OCI-LY1 (cell line): ENCODE measurements at regions not wholly inside any gene's neighbourhood (a gene's known extent, or its start where the extent isn't known, plus 50 kb on each side); places are given as distances from the start of the nearest gene placed in this dataset.

Experiments used
- EZH2 ChIP-seq: fragments of 200-600 bp; sonication (generic), shearing (Covaris generic); IDR thresholded peaks from 2 replicates; pipeline ENCODE4 v1.8.0; 2017; ENCODE audit warnings: borderline replicate concordance, mixed run types, mild to moderate bottlenecking, antibody characterized with exemption, low read length, moderate library complexity, mixed read lengths
- TF ChIP-seq, protein P1 (sequence below): fragments of 200-600 bp; sonication (generic), shearing (Covaris generic); IDR thresholded peaks from 2 replicates; pipeline ENCODE4 v1.5.1; 2017; ENCODE audit warnings: mild to moderate bottlenecking, antibody characterized with exemption, low read length, moderate library complexity, mixed read lengths

DNA sequence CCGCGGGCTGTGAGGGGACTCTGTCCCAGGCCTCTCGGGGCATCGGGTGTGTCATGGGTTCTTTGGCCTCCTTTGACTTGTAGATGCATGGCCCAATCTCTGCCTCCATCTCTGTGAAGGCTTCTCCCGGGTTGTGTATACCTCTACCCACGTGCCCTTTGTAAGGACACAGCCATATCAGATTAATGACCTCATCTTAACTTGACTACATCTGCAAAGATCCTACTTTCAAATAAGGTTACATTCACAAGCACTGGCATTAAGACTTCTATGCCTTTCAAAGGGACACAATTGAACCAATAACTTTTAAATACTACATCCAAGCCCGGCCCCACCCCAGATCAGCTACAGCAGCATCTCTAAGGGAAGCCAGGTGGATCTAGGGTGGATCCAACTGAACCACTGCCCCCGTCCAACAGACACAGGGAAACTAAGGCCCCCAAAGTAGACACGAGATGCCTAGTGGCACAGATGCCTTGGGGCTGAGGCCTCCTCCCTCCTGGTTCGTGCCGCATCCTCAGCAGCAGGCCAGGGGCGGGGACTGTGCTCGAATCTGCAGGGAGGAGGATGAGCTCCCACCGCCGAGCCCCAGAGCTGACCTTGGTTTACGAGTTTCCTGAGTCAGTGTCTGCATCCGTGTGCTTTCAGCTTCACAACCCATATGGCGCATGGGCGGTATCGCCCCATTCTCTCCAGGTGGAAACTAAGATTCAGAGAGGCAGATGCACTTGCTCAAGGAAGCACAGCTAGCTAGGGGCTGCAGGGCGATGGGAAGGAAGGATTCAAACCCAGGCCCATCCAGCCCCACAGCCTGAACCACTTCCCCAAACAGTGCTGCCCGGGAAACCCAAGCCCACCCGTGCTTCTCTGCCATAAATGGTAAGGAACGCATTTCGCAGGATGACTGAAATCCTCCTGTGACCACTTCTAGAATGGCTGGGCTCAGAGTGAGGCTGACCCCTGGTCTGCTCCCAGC, 353.3 kb downstream of the C16orf95 start:
- TF ChIP-seq, protein P1, sequence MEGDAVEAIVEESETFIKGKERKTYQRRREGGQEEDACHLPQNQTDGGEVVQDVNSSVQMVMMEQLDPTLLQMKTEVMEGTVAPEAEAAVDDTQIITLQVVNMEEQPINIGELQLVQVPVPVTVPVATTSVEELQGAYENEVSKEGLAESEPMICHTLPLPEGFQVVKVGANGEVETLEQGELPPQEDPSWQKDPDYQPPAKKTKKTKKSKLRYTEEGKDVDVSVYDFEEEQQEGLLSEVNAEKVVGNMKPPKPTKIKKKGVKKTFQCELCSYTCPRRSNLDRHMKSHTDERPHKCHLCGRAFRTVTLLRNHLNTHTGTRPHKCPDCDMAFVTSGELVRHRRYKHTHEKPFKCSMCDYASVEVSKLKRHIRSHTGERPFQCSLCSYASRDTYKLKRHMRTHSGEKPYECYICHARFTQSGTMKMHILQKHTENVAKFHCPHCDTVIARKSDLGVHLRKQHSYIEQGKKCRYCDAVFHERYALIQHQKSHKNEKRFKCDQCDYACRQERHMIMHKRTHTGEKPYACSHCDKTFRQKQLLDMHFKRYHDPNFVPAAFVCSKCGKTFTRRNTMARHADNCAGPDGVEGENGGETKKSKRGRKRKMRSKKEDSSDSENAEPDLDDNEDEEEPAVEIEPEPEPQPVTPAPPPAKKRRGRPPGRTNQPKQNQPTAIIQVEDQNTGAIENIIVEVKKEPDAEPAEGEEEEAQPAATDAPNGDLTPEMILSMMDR, result no peak
- TF ChIP-seq EZH2, result no peak
